Mesodermal cell (in vitro differentiated cells): ENCODE measurements at regions not wholly inside any gene's neighbourhood (a gene's known extent, or its start where the extent isn't known, plus 50 kb on each side); places are given as distances from the start of the nearest gene placed in this dataset.

Experiments
- H3K27ac ChIP-seq: 2 replicates; pipeline ENCODE4 v1.7.0; 2013; ENCODE audit warnings: mild to moderate bottlenecking, low read depth, low read length, moderate library complexity; ENCODE audit not compliant: severe bottlenecking
- H3K36me3 ChIP-seq: 2 replicates; pipeline ENCODE4 v1.7.1; 2013; ENCODE audit warnings: mild to moderate bottlenecking, low read length, moderate library complexity; ENCODE audit not compliant: control insufficient read depth, insufficient read depth
- H3K4me1 ChIP-seq: one replicate; pipeline ENCODE4 v1.7.1; 2013; ENCODE audit warnings: mild to moderate bottlenecking, low read length; ENCODE audit not compliant: insufficient read depth, control insufficient read depth, poor library complexity, severe bottlenecking
- H3K4me3 ChIP-seq: 2 replicates; pipeline ENCODE4 v1.7.0; 2013; ENCODE audit warnings: low read length, control low read depth, mild to moderate bottlenecking; ENCODE audit not compliant: insufficient read depth, poor library complexity, severe bottlenecking; ENCODE audit errors: extremely low read depth
- H3K9me3 ChIP-seq: 2 replicates; pipeline ENCODE4 v1.7.1; 2013; ENCODE audit warnings: mild to moderate bottlenecking, low read length, moderate library complexity; ENCODE audit not compliant: control insufficient read depth
- WGBS, 2 experiments: methylation state at CpG; one replicate each; pipeline ENCODE4 v1.1.5; 2013; ENCODE audit warnings: missing lambda C conversion rate in 2 of 2; ENCODE audit not compliant: insufficient coverage in 2 of 2; 5-methylcytosine and 5-hydroxymethylcytosine counted together

DNA sequence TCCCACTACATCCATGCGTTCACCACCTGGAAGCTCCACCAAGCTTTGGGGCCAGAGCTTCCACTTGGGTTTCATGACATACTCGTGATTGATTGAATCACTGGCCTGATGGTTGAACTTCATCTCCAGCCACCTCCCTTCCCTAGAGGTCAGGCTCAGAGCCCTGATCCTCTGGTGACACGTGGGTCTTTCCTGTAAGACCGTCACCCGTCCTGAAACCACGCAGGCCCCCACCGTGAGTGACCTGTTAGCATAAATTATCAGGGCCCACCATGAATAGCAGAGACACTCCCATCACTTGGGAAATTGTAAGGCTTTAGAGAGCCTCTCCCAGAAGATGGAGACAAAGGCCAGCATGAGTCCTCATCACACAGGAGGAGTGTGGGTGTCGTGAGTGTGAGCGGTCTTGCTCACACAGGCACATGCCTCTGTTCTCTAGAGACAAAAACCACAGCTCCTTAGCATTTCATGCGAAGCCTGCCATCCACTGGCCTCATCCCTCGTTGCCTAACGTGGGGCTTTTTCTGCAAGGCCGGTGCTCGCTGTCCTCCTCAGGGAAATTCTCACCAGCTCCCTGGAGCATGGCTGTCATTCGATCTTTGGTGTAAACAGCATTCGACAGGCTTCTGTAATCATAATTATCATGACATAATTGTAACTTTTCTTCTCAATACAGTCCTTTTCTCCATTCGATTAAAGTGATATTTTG is 65.1 kb upstream of the DUSP22 start:
- WGBS, 2 experiments, result 91 to 93% methylated on average over 15 of the region's 17 CpGs
- no peaks in the 10 kb centered on the region for H3K9me3 ChIP-seq
- H3K27ac ChIP-seq, result no peak overlapping the region
- no peaks in the 10 kb centered on the region for H3K36me3 ChIP-seq
- H3K4me3 ChIP-seq, result no peak overlapping the region
- H3K4me1 ChIP-seq, result peaks cover 11% of the 10 kb centered on the region

- H3K36me3 ChIP-seq, result no peaks in the 10 kb centered on the region
- 86 to 88% methylated on average over 7 to 8 of the region's 9 CpGs for WGBS, 2 experiments
- H3K4me3 ChIP-seq, result no peak overlapping the region
- no peak overlapping the region for H3K27ac ChIP-seq
- H3K9me3 ChIP-seq, result no peaks in the 10 kb centered on the region
- peaks cover 11% of the 10 kb centered on the region for H3K4me1 ChIP-seq
These were observed 64.4 kb upstream of the DUSP22 start for GRCh38 chr6:227812-228338.

- H3K9me3 ChIP-seq, result no peaks in the 10 kb centered on the region
- H3K4me1 ChIP-seq, result peaks cover 11% of the 10 kb centered on the region
- no peak overlapping the region for H3K27ac ChIP-seq
- no peaks in the 10 kb centered on the region for H3K36me3 ChIP-seq
- H3K4me3 ChIP-seq, result no peak overlapping the region
- WGBS, 2 experiments, result 88 to 96% methylated on average over 10 to 12 of the region's 15 CpGs
These were observed 63.2 kb upstream of the DUSP22 start for GRCh38 chr6:228881-229651.

GRCh38 chr6:231779-232178 is 60.5 kb upstream of the DUSP22 start:
- Histone ChIP-seq H3K36me3 (no peaks in the 10 kb centered on the region), H3K4me1 (peaks cover 5% of the 10 kb centered on the region), H3K27ac (no peak overlapping the region), H3K9me3 (no peaks in the 10 kb centered on the region), H3K4me3 (no peak overlapping the region)
- WGBS, 2 experiments, result 79 to 95% methylated on average over 2 to 3 of the region's 4 CpGs

DNA sequence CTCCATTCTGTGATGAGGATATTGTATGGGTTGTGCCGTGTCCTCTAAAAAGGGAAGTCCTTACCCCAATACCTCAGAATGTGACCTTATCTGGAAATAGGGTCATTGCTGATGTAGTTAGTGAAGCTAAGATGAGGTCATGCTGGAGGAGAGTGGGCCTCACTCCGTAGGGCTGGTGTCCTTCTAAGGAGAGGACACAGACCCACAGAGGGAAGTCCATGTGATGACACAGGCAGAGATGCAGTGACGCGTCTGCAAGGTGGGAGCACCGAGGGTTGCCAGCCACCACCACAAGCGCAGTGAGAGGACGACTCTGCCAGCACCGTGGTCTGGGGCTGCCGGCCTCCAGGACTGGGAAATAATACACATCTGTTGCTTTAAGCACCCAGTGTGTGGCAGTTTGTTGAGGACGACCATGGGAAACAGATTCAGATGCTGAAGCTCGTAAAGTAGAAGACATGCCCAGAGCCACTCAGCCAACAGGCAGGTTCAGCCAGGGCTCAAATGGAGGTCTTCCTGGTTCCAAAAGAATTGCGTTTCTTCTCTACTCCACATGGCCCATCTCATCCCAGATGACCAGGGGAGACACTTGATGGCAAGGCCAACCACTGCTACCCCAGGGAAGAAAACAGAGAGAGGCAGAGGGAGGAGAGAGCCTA is 59.2 kb upstream of the DUSP22 start:
- peaks cover 5% of the 10 kb centered on the region for H3K4me1 ChIP-seq
- H3K9me3 ChIP-seq, result no peaks in the 10 kb centered on the region
- no peak overlapping the region for H3K4me3 ChIP-seq
- no peak overlapping the region for H3K27ac ChIP-seq
- H3K36me3 ChIP-seq, result no peaks in the 10 kb centered on the region
- 95 to 97% methylated on average over 9 to 10 of the region's 12 CpGs for WGBS, 2 experiments

DNA sequence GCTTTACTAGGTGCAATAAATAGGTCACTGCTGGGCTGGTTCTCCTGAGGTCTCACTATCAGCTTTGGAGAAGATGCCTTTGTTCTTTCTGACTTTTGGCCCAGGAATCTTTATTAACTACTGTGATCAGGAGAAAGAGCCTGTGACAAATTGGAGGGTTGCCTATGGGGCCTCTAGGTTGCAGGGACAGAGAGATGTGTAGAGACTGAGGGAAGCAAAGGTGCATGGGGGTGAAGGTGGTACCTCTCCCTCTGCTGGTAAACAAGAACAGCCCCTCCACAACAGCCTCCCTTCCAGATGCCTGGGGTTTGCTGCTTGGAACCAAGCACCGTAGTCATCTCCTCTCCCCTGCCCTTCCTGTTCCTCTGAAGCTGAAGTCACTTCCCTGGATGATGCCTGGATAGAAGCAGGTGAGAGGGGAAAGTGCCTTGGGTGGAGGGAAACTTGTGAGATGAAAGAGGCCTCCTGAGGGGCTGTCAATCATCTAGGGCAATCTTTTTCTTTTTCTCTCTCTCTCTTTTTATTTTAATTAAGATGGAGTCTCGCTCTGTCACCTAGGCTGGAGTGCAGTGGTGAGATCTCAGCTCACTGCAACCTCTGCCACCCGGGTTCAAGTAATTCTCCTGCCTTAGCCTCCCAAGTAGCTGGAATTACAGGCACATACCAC is 57.4 kb upstream of the DUSP22 start:
- 60 to 86% methylated on average over 1 of the region's 3 CpGs for WGBS, 2 experiments
- no peaks in the 10 kb centered on the region for H3K9me3 ChIP-seq
- H3K27ac ChIP-seq, result no peak overlapping the region
- H3K36me3 ChIP-seq, result no peaks in the 10 kb centered on the region
- H3K4me3 ChIP-seq, result no peak overlapping the region
- H3K4me1 ChIP-seq, result peaks cover 5% of the 10 kb centered on the region

DNA sequence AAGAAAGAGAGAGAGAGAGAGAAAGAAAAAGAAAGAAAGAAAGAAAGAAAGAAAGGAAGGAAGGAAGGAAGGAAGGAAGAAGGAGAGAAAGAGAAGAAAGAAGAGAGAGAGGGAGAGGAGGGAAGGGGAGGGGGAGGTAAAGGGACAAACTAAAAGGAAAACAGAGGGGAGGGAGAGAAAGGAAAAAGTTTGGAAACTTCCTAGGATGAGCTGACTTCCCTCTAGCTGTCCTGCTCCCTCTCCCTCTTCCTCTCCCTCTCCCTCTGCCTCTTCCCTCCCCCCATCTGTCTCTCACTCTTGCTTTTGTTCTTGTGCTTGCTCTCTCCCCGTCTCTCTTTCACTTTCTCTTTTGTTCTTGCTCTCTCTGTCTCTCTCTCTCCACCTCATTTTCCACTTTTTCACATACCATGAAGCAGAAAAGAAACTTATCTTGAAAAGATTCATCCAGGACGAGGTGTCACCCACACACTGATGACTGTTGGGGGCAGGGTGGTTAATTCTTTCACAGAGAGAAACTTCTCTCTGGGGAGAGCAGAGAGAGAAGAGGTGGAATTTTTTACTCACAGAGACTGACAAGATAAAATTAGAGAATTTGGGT is 56.4 kb upstream of the DUSP22 start:
- H3K4me1 ChIP-seq, result peaks cover 5% of the 10 kb centered on the region
- no peak overlapping the region for H3K27ac ChIP-seq
- H3K36me3 ChIP-seq, result no peaks in the 10 kb centered on the region
- WGBS, 2 experiments, result 0% methylated on average over 1 of the region's 2 CpGs
- no peak overlapping the region for H3K4me3 ChIP-seq
- no peaks in the 10 kb centered on the region for H3K9me3 ChIP-seq

GRCh38 chr6:236519-236918 is 55.8 kb upstream of the DUSP22 start:
- no peaks in the 10 kb centered on the region for H3K9me3 ChIP-seq
- H3K36me3 ChIP-seq, result no peaks in the 10 kb centered on the region
- H3K4me1 ChIP-seq, result peaks cover 5% of the 10 kb centered on the region
- H3K27ac ChIP-seq, result no peak overlapping the region
- H3K4me3 ChIP-seq, result no peak overlapping the region
- WGBS, 2 experiments, result 73 to 86% methylated on average over 2 to 5 of the region's 6 CpGs

- WGBS, 2 experiments, result 69 to 83% methylated on average over 2 to 3 of the region's 3 CpGs
- no peak overlapping the region for H3K27ac ChIP-seq
- H3K4me1 ChIP-seq, result peaks cover 5% of the 10 kb centered on the region
- no peaks in the 10 kb centered on the region for H3K9me3 ChIP-seq
- H3K4me3 ChIP-seq, result no peak overlapping the region
- H3K36me3 ChIP-seq, result no peaks in the 10 kb centered on the region
These were observed 52.1 kb upstream of the DUSP22 start for GRCh38 chr6:240151-240550.

DNA sequence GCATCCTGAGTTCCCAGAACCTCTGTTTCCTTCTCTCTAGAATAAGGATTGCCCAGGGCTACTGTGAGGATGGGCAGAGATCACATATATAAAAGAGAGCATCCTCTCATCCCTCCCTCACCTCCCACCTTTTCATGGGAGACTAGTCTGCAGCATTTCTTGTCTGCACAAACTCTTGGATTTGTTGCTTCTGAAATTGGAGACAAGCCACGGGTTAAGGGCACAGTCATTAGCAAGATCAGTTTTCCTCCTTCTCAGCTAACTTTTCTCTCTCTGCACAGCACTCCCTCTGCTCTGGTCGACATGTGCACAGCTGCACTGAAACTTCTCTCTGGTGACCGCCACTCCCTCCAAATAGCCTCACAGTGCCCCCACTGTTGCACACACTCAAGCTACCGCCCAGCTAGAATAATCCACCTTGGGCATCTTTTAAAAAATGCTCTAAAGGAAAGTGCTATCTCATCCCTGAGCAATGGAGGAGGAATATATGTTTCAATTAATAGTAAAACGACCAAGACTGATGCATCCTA is 50.9 kb upstream of the DUSP22 start:
- Histone ChIP-seq H3K36me3 (no peaks in the 10 kb centered on the region), H3K4me3 (no peak overlapping the region), H3K27ac (no peak overlapping the region), H3K4me1 (peaks cover under 1% of the 10 kb centered on the region), H3K9me3 (no peaks in the 10 kb centered on the region)
- 82 to 88% methylated on average over 3 of the region's 5 CpGs for WGBS, 2 experiments
